Suprapubic skin (tissue), 3 donors: ENCODE measurements at regions not wholly inside any gene's neighbourhood (a gene's known extent, or its start where the extent isn't known, plus 50 kb on each side); places are given as distances from the start of the nearest gene placed in this dataset.

Experiments used
- POLR2A ChIP-seq, 2 donors: fragments of 450-650 bp; IDR thresholded peaks; one replicate each; pipeline ENCODE4 v1.6.1; 2017; ENCODE audit warnings: antibody characterized with exemption in 2 of 2, mild to moderate bottlenecking in 2 of 2, moderate library complexity in 2 of 2
- TF ChIP-seq, protein P1 (sequence below), 2 donors: fragments of 200-600 bp in 1 of 2; fragments of 450-650 bp in 1 of 2; sonication (generic) in 1 of 2; IDR thresholded peaks; one replicate each; pipeline ENCODE4 v1.5.1; 2016 to 2019; ENCODE audit warnings: antibody characterized with exemption in 2 of 2, mild to moderate bottlenecking in 1 of 2, moderate library complexity in 1 of 2

DNA sequence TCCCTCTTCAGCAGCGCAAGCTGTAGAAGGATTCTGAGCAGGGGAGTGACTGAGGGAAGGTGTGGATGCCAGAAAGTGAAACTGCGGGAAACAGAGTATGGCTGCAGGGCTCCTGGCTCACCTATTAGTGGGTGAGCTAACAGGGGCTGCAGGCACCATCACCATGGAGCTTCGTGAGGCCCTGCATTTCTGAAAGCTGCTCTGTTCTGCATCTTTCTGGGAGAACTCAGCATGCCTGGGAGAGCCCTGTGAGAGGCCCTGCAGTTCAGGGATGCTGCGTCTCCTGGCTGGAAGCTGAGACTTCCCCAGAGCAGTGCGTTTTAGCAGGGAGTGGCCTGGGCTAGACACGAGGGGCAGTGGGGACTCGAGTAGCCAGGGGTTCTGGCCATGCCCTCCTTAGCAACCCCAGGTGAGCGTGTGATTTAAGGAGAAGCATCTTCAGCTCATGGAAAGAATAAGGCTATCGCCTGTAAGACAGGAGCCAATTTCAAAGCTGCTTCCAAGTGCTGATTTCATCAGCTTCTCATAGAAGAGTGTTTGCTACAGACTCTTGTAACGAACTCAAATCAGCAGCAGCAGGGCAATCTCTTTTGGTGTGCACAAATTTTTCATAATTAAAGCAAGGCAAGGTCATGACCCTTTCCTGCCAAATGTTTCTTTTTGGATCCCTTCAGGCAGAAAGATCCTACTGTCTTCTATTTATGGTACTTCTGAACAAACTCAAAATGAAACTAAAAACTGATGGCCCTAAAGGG, 293.6 kb upstream of the ZNF32 start:
- TF ChIP-seq, protein P1, sequence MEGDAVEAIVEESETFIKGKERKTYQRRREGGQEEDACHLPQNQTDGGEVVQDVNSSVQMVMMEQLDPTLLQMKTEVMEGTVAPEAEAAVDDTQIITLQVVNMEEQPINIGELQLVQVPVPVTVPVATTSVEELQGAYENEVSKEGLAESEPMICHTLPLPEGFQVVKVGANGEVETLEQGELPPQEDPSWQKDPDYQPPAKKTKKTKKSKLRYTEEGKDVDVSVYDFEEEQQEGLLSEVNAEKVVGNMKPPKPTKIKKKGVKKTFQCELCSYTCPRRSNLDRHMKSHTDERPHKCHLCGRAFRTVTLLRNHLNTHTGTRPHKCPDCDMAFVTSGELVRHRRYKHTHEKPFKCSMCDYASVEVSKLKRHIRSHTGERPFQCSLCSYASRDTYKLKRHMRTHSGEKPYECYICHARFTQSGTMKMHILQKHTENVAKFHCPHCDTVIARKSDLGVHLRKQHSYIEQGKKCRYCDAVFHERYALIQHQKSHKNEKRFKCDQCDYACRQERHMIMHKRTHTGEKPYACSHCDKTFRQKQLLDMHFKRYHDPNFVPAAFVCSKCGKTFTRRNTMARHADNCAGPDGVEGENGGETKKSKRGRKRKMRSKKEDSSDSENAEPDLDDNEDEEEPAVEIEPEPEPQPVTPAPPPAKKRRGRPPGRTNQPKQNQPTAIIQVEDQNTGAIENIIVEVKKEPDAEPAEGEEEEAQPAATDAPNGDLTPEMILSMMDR (IDR thresholded peaks at IDR 0.05): no peak
- TF ChIP-seq POLR2A (IDR thresholded peaks at IDR 0.05): no peak
